WTC11 (cell line): ENCODE measurements at regions not wholly inside any gene's neighbourhood (a gene's known extent, or its start where the extent isn't known, plus 50 kb on each side); places are given as distances from the start of the nearest gene placed in this dataset.
A peak's percentile ranks its signal among the peaks of the same experiment; 100 is the strongest.

Experiments used
- ATAC-seq: fragments of 200-7000 bp; cut with Tn5 transposase; 2 replicates; pipeline ENCODE4 v1.10.0; 2021; ENCODE audit warnings: mild to moderate bottlenecking, moderate library complexity
- CTCF ChIA-PET: fragments of 300-600 bp; sonication (Branson Sonifier 250); formaldehyde crosslinking; loops from one replicate; lab custom pipeline; 2021; ENCODE audit warnings: antibody characterized with exemption; lab: Charles Lee
- POLR2A ChIA-PET: fragments of 350-600 bp; sonication (Branson Sonifier 250); formaldehyde crosslinking; loops from one replicate; lab custom pipeline; 2021; ENCODE audit warnings: antibody characterized with exemption; lab: Charles Lee
- DNase-seq: peaks from one replicate; pipeline ENCODE4 v3.0.0; 2021; ENCODE audit warnings: low spot score
- H3K27ac Mint-ChIP-seq: 2 replicates; pipeline ENCODE4 v1.8.0; 2021; ENCODE audit warnings: mixed read lengths
- H3K27me3 Mint-ChIP-seq: 2 replicates; pipeline ENCODE4 v1.8.0; 2021; ENCODE audit warnings: low read depth, mild to moderate bottlenecking, moderate library complexity, mixed read lengths
- H3K36me3 Mint-ChIP-seq: 2 replicates; pipeline ENCODE4 v1.8.0; 2021; ENCODE audit warnings: mixed read lengths
- H3K4me1 Mint-ChIP-seq: 2 replicates; pipeline ENCODE4 v1.8.0; 2022; ENCODE audit warnings: mixed read lengths
- H3K4me3 Mint-ChIP-seq: 2 replicates; pipeline ENCODE4 v1.8.0; 2021; ENCODE audit warnings: mild to moderate bottlenecking, moderate library complexity, mixed read lengths
- H3K9me3 Mint-ChIP-seq: 2 replicates; pipeline ENCODE4 v1.8.0; 2021; ENCODE audit warnings: mixed read lengths
- CTCF ChIP-seq: fragments of 200-600 bp; IDR thresholded peaks from 2 replicates; pipeline ENCODE4 v1.8.0; 2022; ENCODE audit warnings: antibody characterized with exemption
- EMX1 ChIP-seq: fragments of 250-450 bp; sonication (Bioruptor Pico); IDR thresholded peaks from 2 replicates; pipeline ENCODE4 v1.8.0; 2021; ENCODE audit warnings: mild to moderate bottlenecking
- ETV6 ChIP-seq: sonication (generic); formaldehyde crosslinking; IDR thresholded peaks from 2 replicates; pipeline ENCODE4 v1.8.1; 2022; ENCODE audit warnings: mild to moderate bottlenecking, missing genetic modification reagents
- FOXJ3 ChIP-seq: sonication (generic); formaldehyde crosslinking; IDR thresholded peaks from 2 replicates; pipeline ENCODE4 v1.9.0; 2021; ENCODE audit warnings: missing genetic modification reagents, mild to moderate bottlenecking, borderline replicate concordance
- JAZF1 ChIP-seq: fragments of 250-450 bp; sonication (Bioruptor Pico); IDR thresholded peaks from 2 replicates; pipeline ENCODE4 v1.9.0; 2021; ENCODE audit warnings: moderate library complexity, mild to moderate bottlenecking, inconsistent platforms
- NFYB ChIP-seq: sonication (generic); formaldehyde crosslinking; conservative IDR thresholded peaks from 2 replicates; pipeline ENCODE4 v1.8.0; 2022; ENCODE audit warnings: low read depth, missing genetic modification reagents
- PREB ChIP-seq: sonication (generic); formaldehyde crosslinking; IDR thresholded peaks from 2 replicates; pipeline ENCODE4 v1.8.1; 2022; ENCODE audit warnings: mild to moderate bottlenecking, missing genetic modification reagents, moderate library complexity, borderline replicate concordance
- TCF7 ChIP-seq: sonication (generic); formaldehyde crosslinking; IDR thresholded peaks from 2 replicates; pipeline ENCODE4 v1.8.0; 2022; ENCODE audit warnings: mild to moderate bottlenecking, low read depth, missing genetic modification reagents, moderate library complexity
- ZNF219 ChIP-seq: sonication (generic); formaldehyde crosslinking; IDR thresholded peaks from 2 replicates; pipeline ENCODE4 v1.8.0; 2023; ENCODE audit warnings: missing genetic modification reagents, mild to moderate bottlenecking, borderline replicate concordance
- ZNF263 ChIP-seq: sonication (generic); formaldehyde crosslinking; IDR thresholded peaks from 2 replicates; pipeline ENCODE4 v1.8.1; 2022; ENCODE audit warnings: low read depth, mild to moderate bottlenecking, moderate library complexity, missing genetic modification reagents
- ZNF281 ChIP-seq: sonication (generic); formaldehyde crosslinking; IDR thresholded peaks from 2 replicates; pipeline ENCODE4 v1.8.0; 2023; ENCODE audit warnings: mild to moderate bottlenecking, missing genetic modification reagents
- ZNF512 ChIP-seq: sonication (generic); formaldehyde crosslinking; IDR thresholded peaks from 2 replicates; pipeline ENCODE4 v1.8.1; 2022; ENCODE audit warnings: missing genetic modification reagents, borderline replicate concordance

GRCh38 chr14:49478784-49479183 is 107.4 kb downstream of the RPS29 start:
- no peak for TF ChIP-seq FOXJ3 (CRISPR knock-in tag)
- TF ChIP-seq ZNF219 (CRISPR knock-in tag) = no peak
- TF ChIP-seq NFYB (CRISPR knock-in tag) = no peak
- no peak for DNase-seq
- ChIA-PET POLR2A (no interaction called here), CTCF (interaction anchor here (1.0 to 7.9 kb wide), 2 partner anchors 17 to 19 kb away, joined by 3 to 52 read pairs; no protein-coding TSS in a partner anchor)
- Mint-ChIP-seq H3K9me3 (peaks cover 16% of the 10 kb centered on the region), H3K27ac (no peak overlapping the region), H3K4me3 (no peak overlapping the region), H3K4me1 (peaks cover 13% of the 10 kb centered on the region), H3K27me3 (no peaks in the 10 kb centered on the region), H3K36me3 (peaks cover 6% of the 10 kb centered on the region)
- ATAC-seq = no peak

GRCh38 chr14:49467091-49467490 is 119.1 kb downstream of the RPS29 start:
- Mint-ChIP-seq H3K27me3 (no peaks in the 10 kb centered on the region), H3K4me3 (no peak overlapping the region), H3K27ac (no peak overlapping the region), H3K36me3 (no peaks in the 10 kb centered on the region), H3K9me3 (peaks cover 6% of the 10 kb centered on the region; the same call in 1 of the 2 replicates), H3K4me1 (peaks cover 42% of the 10 kb centered on the region)
- POLR2A ChIA-PET = interaction anchor here (0.6 kb wide), 1 partner anchor 113 kb away, joined by 4 read pairs; no protein-coding TSS in a partner anchor
- TF ChIP-seq ZNF512 (CRISPR knock-in tag) (no peak), PREB (no peak), TCF7 (CRISPR knock-in tag) (no peak), JAZF1 (CRISPR knock-in tag) (no peak), ZNF263 (CRISPR knock-in tag) (no peak), ZNF281 (no peak)
- DNase-seq (no peak), ATAC-seq (no peak)
- CTCF ChIA-PET = interaction anchor here (0.6 to 1.7 kb wide), 4 partner anchors 23 to 83 kb away, joined by 4 to 7 read pairs (median 4); no protein-coding TSS in a partner anchor

GRCh38 chr14:49464885-49465284 is 121.3 kb downstream of the RPS29 start:
- no peak overlapping the region for H3K4me3 Mint-ChIP-seq
- peaks cover 39% of the 10 kb centered on the region for H3K4me1 Mint-ChIP-seq
- TF ChIP-seq CTCF = peak; percentile 22; the same call in 1 of the 2 replicates
- no peak for TF ChIP-seq EMX1
- TF ChIP-seq ETV6 = no peak
- no peaks in the 10 kb centered on the region for H3K36me3 Mint-ChIP-seq
- H3K27me3 Mint-ChIP-seq = no peaks in the 10 kb centered on the region
- peak; percentile 95 for ATAC-seq
- ChIA-PET CTCF (interaction anchor here (0.6 to 7.4 kb wide), 7 partner anchors 20 to 397 kb away, joined by 3 to 126 read pairs (median 3); no protein-coding TSS in a partner anchor), POLR2A (no interaction called here)
- H3K27ac Mint-ChIP-seq = peak overlapping the region; percentile 43; the same call in 1 of the 2 replicates
- peak; percentile 47 for DNase-seq
- peaks cover 6% of the 10 kb centered on the region; the same call in 1 of the 2 replicates for H3K9me3 Mint-ChIP-seq
